Liver (tissue), 3 donors: ENCODE measurements at regions not wholly inside any gene's neighbourhood (a gene's known extent, or its start where the extent isn't known, plus 50 kb on each side); places are given as distances from the start of the nearest gene placed in this dataset.

Experiments
- FOXA1 ChIP-seq: IDR thresholded peaks from 2 replicates; pipeline ENCODE4 v1.6.1; 2016; ENCODE audit warnings: antibody characterized with exemption
- GABPA ChIP-seq, 2 donors: IDR thresholded peaks in 1 of 2; conservative IDR thresholded peaks in 1 of 2; 2 replicates each; pipeline ENCODE4 v1.6.1; 2016; ENCODE audit warnings: antibody characterized with exemption in 2 of 2, mild to moderate bottlenecking in 1 of 2, moderate library complexity in 1 of 2
- HNF4A ChIP-seq, 2 donors: conservative IDR thresholded peaks; 2 replicates each; pipeline ENCODE4 v1.6.1; 2016; ENCODE audit warnings: antibody characterized with exemption in 2 of 2, mild to moderate bottlenecking in 2 of 2
- NR2F2 ChIP-seq: IDR thresholded peaks from 2 replicates; pipeline ENCODE4 v1.6.1; 2016; ENCODE audit warnings: antibody characterized with exemption
- RAD21 ChIP-seq, 2 donors: IDR thresholded peaks; 2 replicates each; pipeline ENCODE4 v1.6.1; 2016; ENCODE audit warnings: antibody characterized with exemption in 2 of 2, mild to moderate bottlenecking in 2 of 2
- SP1 ChIP-seq: IDR thresholded peaks from 2 replicates; pipeline ENCODE4 v1.6.1; 2018; ENCODE audit warnings: antibody characterized with exemption, mild to moderate bottlenecking
- TAF1 ChIP-seq: conservative IDR thresholded peaks from 2 replicates; pipeline ENCODE4 v1.6.1; 2016; ENCODE audit warnings: antibody characterized with exemption, mild to moderate bottlenecking
- YY1 ChIP-seq: IDR thresholded peaks from 2 replicates; pipeline ENCODE4 v1.6.1; 2016; ENCODE audit warnings: antibody characterized with exemption, mild to moderate bottlenecking
- TF ChIP-seq, protein P1 (sequence below): IDR thresholded peaks from 2 replicates; pipeline ENCODE4 v1.6.1; 2016; ENCODE audit warnings: antibody characterized with exemption, mild to moderate bottlenecking
- TF ChIP-seq, protein P2 (sequence below): fragments of 150-350 bp; IDR thresholded peaks from 2 replicates; pipeline ENCODE4 v1.5.1; 2017; ENCODE audit warnings: improper control_type of control experiment, low read depth, low read length; ENCODE audit not compliant: missing input control
- TF ChIP-seq, protein P3 (sequence below): IDR thresholded peaks from 2 replicates; pipeline ENCODE4 v1.6.1; 2016; ENCODE audit warnings: antibody characterized with exemption
- TF ChIP-seq, protein P4 (sequence below): IDR thresholded peaks from 2 replicates; pipeline ENCODE4 v1.6.1; 2016; ENCODE audit warnings: antibody characterized with exemption
- donor health status: healthy.
- donor health status: healthy.

- TF ChIP-seq, protein P1, sequence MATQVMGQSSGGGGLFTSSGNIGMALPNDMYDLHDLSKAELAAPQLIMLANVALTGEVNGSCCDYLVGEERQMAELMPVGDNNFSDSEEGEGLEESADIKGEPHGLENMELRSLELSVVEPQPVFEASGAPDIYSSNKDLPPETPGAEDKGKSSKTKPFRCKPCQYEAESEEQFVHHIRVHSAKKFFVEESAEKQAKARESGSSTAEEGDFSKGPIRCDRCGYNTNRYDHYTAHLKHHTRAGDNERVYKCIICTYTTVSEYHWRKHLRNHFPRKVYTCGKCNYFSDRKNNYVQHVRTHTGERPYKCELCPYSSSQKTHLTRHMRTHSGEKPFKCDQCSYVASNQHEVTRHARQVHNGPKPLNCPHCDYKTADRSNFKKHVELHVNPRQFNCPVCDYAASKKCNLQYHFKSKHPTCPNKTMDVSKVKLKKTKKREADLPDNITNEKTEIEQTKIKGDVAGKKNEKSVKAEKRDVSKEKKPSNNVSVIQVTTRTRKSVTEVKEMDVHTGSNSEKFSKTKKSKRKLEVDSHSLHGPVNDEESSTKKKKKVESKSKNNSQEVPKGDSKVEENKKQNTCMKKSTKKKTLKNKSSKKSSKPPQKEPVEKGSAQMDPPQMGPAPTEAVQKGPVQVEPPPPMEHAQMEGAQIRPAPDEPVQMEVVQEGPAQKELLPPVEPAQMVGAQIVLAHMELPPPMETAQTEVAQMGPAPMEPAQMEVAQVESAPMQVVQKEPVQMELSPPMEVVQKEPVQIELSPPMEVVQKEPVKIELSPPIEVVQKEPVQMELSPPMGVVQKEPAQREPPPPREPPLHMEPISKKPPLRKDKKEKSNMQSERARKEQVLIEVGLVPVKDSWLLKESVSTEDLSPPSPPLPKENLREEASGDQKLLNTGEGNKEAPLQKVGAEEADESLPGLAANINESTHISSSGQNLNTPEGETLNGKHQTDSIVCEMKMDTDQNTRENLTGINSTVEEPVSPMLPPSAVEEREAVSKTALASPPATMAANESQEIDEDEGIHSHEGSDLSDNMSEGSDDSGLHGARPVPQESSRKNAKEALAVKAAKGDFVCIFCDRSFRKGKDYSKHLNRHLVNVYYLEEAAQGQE = no peak
- TF ChIP-seq, protein P2, sequence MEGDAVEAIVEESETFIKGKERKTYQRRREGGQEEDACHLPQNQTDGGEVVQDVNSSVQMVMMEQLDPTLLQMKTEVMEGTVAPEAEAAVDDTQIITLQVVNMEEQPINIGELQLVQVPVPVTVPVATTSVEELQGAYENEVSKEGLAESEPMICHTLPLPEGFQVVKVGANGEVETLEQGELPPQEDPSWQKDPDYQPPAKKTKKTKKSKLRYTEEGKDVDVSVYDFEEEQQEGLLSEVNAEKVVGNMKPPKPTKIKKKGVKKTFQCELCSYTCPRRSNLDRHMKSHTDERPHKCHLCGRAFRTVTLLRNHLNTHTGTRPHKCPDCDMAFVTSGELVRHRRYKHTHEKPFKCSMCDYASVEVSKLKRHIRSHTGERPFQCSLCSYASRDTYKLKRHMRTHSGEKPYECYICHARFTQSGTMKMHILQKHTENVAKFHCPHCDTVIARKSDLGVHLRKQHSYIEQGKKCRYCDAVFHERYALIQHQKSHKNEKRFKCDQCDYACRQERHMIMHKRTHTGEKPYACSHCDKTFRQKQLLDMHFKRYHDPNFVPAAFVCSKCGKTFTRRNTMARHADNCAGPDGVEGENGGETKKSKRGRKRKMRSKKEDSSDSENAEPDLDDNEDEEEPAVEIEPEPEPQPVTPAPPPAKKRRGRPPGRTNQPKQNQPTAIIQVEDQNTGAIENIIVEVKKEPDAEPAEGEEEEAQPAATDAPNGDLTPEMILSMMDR = no peak
- peak in 1 of 2 donors; percentile 14 for TF ChIP-seq RAD21 (IDR thresholded peaks at IDR 0.05)
- TF ChIP-seq, protein P3, sequence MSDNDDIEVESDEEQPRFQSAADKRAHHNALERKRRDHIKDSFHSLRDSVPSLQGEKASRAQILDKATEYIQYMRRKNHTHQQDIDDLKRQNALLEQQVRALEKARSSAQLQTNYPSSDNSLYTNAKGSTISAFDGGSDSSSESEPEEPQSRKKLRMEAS = no peak
- TF ChIP-seq YY1 = no peak
- TF ChIP-seq HNF4A (conservative IDR thresholded peaks at IDR 0.05) = no peak
- no peak for TF ChIP-seq SP1
- no peak for TF ChIP-seq FOXA1
- TF ChIP-seq GABPA (IDR thresholded peaks at IDR 0.05 in 1 of 2, conservative IDR thresholded peaks at IDR 0.05 in 1 of 2) = no peak
- TF ChIP-seq, protein P4, sequence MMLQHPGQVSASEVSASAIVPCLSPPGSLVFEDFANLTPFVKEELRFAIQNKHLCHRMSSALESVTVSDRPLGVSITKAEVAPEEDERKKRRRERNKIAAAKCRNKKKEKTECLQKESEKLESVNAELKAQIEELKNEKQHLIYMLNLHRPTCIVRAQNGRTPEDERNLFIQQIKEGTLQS = no peak
- no peak for TF ChIP-seq NR2F2
- no peak for TF ChIP-seq TAF1
Measured at GRCh38 chr22:22954656-22955055, 67.0 kb downstream of the IGLL5 start.
